ENCODE measurements at regions not wholly inside any gene's neighbourhood (a gene's known extent, or its start where the extent isn't known, plus 50 kb on each side); places are given as distances from the start of the nearest gene placed in this dataset.

GRCh38 chr13:71979616-71980015 is 112.6 kb upstream of the DACH1 start:
- DNase-seq (ENCODE audit: low spot score): no peak

DNA sequence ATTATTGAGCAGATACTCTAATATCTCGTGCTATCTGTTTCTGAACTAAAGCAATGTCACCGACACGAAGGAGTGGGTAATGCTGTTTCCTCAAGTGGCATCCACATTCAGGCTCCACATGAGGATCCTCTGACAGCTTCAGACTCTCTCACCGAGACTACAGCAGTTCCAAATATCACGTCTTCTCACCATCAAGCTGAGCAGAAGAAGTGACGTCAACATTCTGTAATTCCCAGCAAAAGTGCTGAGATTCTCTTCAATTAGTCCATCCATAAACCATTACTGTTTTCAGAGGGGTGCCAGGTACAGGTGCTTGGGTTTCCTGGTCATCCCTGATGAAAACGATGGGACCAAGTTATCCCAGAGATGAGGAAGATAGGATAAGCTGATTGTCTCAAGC is 110.0 kb upstream of the DACH1 start:
- no peak for DNase-seq (ENCODE audit: low spot score)

GRCh38 chr13:71967990-71968389 is 101.0 kb upstream of the DACH1 start:
- no peak for DNase-seq (ENCODE audit: low spot score)

DNA sequence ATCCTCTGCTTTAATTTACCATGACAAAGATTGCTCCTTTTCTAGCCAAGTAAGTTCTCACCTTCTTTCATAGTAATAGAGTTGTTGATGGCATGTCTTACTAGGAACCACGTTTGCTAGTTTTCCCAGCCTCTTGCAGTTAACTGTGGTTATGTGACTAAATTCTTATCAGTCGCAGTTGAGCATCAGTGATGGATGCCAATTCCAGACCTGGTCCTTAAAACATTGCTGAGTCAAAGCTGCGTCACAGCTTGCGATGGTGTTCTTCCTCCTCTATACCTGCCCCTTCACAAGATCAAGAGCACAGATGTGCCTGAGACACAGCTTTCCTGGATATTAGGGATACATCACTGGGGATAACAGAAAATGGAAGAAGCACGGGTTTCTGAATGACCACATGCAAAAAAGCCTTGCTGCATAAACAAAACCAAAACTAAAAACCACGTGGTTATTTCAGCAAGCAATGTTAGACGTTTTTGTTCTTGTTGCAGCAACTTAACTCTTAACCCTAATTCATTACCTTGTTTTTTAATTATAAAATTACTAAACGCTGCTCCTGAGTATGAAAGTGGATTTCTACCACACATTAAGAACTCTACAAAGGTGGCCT is 97.6 kb upstream of the DACH1 start:
- peak; percentile 1 for DNase-seq (ENCODE audit: low spot score)

DNA sequence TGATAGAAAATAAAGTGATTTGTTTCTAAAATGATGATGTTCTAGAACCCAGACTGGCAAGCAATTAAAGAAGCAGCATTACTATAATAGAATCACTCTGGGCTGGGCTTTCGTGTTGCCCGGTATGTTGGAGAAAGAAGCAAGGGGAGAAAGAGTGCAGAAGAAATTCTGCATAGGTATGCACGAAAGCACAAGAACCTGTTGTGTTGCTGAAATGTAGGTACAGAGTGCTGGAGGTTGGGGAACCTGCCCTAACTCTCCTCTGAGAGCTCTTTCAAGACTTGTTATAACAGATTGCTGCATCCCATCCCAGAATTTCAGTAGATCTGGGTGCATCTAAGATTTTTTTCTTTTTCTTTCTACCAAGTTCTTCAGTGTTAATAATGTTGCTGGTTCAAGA is 95.7 kb upstream of the DACH1 start:
- no peak for DNase-seq (ENCODE audit: low spot score)

DNA sequence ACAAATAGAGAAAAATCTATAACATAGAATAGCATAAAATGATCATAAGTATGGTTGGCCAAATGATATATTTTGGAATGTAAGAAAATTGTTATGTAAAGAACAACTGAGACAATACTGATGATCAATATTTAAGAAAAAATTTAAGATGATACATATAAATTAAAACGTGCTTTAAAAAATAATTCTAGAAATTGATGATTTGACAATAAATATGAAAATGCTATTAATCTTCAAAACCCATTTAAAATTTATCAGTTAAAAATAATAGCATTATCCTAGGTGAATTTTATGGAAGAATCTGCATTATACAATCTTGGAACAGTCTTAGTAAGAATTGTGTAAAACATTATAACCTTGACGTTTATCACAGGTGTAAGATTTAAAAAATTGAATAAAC is 95.1 kb upstream of the DACH1 start:
- DNase-seq (ENCODE audit: low spot score): no peak

DNA sequence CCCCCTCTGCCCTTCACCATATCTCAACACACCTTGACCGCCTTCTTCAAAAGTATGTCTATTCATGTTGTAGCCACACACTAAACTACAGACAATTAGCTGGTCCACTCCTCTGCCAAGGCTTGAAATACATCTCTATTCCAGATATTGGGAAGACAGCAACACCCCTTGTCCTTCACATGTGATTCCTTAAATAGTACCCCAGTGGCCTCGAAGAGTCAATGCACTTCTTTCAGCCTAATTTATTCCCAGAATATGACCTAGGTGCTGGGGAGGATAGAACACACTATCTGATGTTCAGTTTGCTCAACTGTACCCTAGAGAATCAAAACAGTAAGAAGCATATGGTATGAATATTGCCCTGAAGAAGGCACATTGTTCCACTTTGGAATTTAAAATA is 82.4 kb upstream of the DACH1 start:
- no peak for DNase-seq (ENCODE audit: low spot score)

DNA sequence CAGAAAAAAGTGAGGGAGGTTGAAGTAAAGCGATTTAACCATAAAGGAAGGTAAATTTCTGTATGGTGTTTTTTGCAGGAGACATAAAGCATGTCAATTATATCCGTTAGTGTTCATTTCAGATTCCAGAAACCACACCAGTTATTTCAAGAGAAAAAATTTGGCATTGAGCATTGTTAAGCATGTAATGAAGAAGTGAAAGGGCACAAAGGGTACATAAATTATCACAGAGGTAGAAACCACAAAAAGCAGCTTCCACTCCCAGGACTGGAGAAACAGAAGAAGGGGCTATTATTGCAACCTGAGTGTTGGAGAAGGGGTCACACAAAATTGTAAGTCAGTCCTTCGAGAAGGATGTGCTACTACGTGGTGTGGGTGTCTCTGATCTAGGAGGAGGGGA is 72.2 kb upstream of the DACH1 start:
- no peak for DNase-seq (ENCODE audit: low spot score)

- no peak for DNase-seq (ENCODE audit: low spot score)
These were observed 68.3 kb upstream of the DACH1 start for GRCh38 chr13:71935166-71935840.

DNA sequence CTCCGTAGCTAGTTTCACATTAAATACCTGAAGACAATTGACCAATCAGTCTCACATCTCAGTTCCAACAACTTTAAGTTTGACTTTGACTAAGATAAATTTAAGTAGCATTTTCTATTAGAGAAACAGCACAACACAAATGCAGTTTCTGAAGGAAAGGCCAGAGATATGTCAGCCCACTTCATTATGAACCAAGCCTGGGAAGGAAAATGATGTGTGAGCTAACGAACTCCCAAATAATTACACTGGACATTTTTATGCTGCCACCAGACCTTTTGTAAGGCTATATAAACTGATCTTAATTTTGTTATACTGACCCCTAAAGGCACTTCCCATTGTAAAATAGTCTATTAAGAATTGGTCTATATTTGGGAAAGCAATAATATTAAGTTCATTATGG is 57.9 kb upstream of the DACH1 start:
- no peak for DNase-seq (ENCODE audit: low spot score)

GRCh38 chr13:71922194-71922593 is 55.2 kb upstream of the DACH1 start:
- no peak for DNase-seq (ENCODE audit: low spot score)

Data from pons (tissue), 1 donor.